BJ (cell line): ENCODE measurements at regions not wholly inside any gene's neighbourhood (a gene's known extent, or its start where the extent isn't known, plus 50 kb on each side); places are given as distances from the start of the nearest gene placed in this dataset.

Experiments
- CTCF ChIA-PET: fragments of 350-600 bp; formaldehyde crosslinking; extraction: SDS; loops from one replicate; lab custom pipeline; 2021; ENCODE audit warnings: antibody characterized with exemption, inconsistent platforms; lab: Yijun Ruan, JAX
- POLR2A ChIA-PET: fragments of 300-600 bp; sonication (Branson Sonifier 250); formaldehyde crosslinking; extraction: SDS; loops from one replicate; lab custom pipeline; 2021; ENCODE audit warnings: antibody characterized with exemption; lab: Charles Lee
- DNase-seq: peaks from one replicate; pipeline ENCODE4 v3.0.0-alpha.2; 2011; ENCODE audit warnings: low read depth
- H3K27me3 ChIP-seq: 2 replicates; pipeline ENCODE4 v1.6.0; 2011; ENCODE audit warnings: low read length; ENCODE audit not compliant: control insufficient read depth, insufficient read depth
- H3K36me3 ChIP-seq: 2 replicates; pipeline ENCODE4 v1.5.1; 2011; ENCODE audit warnings: low read length; ENCODE audit not compliant: control insufficient read depth, insufficient read depth
- H3K4me3 ChIP-seq: 2 replicates; pipeline ENCODE4 v1.5.1; 2011; ENCODE audit warnings: low read depth, mild to moderate bottlenecking, control low read depth, low read length
- TF ChIP-seq, protein P1 (sequence below): IDR thresholded peaks from 2 replicates; pipeline ENCODE4 v1.5.1; 2011; ENCODE audit warnings: low read depth, mild to moderate bottlenecking, control low read depth, inconsistent platforms, low read length, moderate library complexity; ENCODE audit not compliant: insufficient read depth

DNA sequence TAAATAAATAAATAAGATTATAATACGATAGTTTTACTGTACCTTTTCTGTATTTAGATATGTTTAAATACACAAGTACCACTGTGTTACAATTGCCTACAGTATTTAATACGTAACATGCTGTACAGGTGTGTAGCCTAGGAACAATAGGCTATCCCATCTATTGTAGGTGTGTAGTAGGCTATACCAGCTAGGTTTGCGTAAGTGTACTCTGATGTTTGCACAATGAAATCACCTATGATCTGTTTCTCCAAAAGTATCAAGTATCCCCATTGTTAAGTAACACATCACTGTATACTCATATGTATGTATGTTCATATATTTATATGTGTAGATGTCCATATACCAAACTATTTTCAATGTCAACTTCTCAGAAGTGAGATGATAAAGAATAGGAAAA lies 118.2 kb upstream of the RND3 start:
- ChIA-PET POLR2A (no interaction called here), CTCF (interaction anchor here (1.2 kb wide), 1 partner anchor 100 kb away, joined by 3 read pairs; no protein-coding TSS in a partner anchor)
- no peak for DNase-seq
- TF ChIP-seq, protein P1, sequence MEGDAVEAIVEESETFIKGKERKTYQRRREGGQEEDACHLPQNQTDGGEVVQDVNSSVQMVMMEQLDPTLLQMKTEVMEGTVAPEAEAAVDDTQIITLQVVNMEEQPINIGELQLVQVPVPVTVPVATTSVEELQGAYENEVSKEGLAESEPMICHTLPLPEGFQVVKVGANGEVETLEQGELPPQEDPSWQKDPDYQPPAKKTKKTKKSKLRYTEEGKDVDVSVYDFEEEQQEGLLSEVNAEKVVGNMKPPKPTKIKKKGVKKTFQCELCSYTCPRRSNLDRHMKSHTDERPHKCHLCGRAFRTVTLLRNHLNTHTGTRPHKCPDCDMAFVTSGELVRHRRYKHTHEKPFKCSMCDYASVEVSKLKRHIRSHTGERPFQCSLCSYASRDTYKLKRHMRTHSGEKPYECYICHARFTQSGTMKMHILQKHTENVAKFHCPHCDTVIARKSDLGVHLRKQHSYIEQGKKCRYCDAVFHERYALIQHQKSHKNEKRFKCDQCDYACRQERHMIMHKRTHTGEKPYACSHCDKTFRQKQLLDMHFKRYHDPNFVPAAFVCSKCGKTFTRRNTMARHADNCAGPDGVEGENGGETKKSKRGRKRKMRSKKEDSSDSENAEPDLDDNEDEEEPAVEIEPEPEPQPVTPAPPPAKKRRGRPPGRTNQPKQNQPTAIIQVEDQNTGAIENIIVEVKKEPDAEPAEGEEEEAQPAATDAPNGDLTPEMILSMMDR: no peak
- Histone ChIP-seq H3K27me3 (no peaks in the 10 kb centered on the region), H3K4me3 (no peak overlapping the region), H3K36me3 (no peaks in the 10 kb centered on the region)

DNA sequence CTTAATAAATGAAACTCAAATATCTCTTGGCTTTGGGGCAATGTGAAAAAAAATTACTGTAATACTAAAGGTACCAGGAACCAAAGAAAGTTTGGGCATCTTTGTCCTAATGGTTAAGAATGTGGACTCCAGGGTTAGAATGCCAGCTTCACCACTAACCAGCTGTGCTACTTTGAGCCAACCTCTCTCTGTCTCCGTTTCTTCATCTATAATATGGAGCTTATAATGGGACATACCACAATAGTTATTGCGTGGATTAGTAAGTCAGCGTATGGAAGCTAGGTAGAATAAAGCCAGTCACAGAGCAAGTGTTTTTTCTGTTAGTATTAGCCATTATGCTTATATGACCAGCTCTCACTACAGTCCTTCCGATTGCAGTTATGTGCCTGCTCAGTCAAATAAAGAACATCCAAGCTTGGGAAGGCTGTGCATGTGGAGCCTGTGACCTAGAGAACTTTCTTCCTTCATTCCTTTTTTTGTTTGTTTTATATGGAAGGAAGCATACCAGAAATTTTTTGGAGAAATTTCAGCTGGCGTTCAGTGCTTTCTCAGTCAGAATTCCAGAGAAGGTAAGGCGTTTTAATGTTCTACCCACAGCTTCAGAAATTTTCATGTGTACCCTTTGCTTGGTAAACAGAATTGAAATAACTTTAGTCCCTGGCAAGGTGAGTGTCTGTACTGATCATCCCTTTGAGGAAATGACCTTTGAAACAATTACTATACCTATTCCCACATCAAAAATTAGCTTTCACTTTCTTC lies 114.0 kb upstream of the RND3 start:
- Histone ChIP-seq H3K4me3 (no peak overlapping the region), H3K36me3 (no peaks in the 10 kb centered on the region), H3K27me3 (no peaks in the 10 kb centered on the region)
- ChIA-PET POLR2A (interaction anchor here (0.6 to 1.9 kb wide), 5 partner anchors 9 to 480 kb away, joined by 3 to 12 read pairs (median 5); no protein-coding TSS in a partner anchor), CTCF (interaction anchor here (1.0 to 1.3 kb wide), 6 partner anchors 9 to 637 kb away, joined by 3 to 4 read pairs (median 3); no protein-coding TSS in a partner anchor)
- peak; percentile 66 for DNase-seq
- TF ChIP-seq, protein P1: no peak

DNA sequence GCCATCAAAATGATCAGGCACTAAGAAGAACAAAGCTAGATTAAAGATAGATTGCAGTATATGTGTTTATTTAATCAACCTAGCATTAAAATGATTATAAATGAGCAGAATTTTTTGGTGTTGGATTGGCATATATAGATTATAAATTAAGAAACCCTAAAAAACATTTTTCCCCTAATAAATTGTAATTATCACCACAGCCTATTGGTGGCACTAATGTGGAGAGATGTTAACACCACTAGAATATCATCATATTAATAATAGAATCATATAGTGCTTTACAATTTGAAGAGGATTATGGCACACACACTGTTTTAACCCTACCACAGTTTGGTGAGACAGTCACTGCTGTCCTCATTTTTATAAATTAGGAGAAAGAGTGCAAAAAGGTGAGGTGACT lies 112.4 kb upstream of the RND3 start:
- ChIA-PET CTCF (interaction anchor here (1.1 to 1.9 kb wide), 5 partner anchors 11 to 640 kb away, joined by 3 to 6 read pairs (median 3); no protein-coding TSS in a partner anchor), POLR2A (no interaction called here)
- H3K4me3 ChIP-seq: no peak overlapping the region
- H3K27me3 ChIP-seq: no peaks in the 10 kb centered on the region
- TF ChIP-seq, protein P1: no peak
- DNase-seq: no peak
- no peaks in the 10 kb centered on the region for H3K36me3 ChIP-seq

DNA sequence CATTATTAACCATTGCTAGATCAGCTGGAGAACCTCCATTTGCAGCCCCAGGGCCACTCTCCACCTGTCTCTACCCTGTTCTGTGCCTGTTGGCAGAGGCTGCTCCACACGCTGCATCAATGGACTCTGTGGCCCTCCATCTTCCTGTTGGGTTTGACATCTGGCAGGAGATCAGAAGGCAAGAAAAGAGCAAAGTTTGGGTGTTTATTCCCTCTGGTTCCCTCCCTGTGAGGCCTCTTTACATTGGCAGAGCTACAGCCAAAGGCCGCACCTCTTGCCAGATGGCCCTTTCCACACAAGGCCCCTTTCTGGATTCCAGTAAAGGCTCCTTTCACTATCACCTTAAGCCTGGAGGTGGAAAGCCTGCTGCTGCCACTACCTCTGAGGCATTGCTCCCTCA lies 110.9 kb upstream of the RND3 start:
- no peaks in the 10 kb centered on the region for H3K27me3 ChIP-seq
- ChIA-PET POLR2A (no interaction called here), CTCF (no interaction called here)
- no peaks in the 10 kb centered on the region for H3K36me3 ChIP-seq
- H3K4me3 ChIP-seq: no peak overlapping the region
- TF ChIP-seq, protein P1: no peak
- DNase-seq: no peak

DNA sequence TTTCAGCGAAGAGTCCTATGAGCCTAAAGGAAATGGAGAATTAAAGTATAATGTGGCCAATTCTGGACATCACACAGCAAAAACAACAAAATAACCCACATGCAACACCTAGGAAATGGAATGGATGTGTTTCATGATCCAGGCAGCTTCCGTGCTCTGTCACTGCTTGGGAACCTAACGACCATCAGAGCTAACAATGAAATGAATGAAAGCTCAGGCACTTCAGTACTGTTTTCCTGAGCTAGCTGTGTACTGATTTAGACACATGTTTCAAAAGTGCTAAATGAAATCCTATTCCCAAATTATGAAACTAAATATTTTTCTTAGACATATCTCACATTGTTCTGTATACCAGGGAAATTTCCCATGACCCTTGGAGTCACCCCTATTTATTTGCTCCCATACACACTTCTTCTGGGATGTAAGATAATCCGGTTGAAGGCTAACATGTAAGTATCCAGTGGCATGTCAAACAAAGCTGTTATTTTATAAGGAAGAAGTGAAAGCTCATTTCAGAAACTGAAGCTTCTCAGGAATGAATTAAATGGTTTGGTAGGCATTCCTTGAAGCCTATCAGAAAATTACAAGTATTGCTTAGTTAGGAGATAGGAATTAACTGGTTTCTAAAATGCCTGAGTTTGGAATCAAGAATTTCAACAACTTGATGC lies 108.5 kb upstream of the RND3 start:
- CTCF ChIA-PET: interaction anchor here (0.6 kb wide), 1 partner anchor 641 kb away, joined by 3 read pairs; no protein-coding TSS in a partner anchor
- TF ChIP-seq, protein P1: no peak
- POLR2A ChIA-PET: interaction anchor here (0.5 to 1.2 kb wide), 9 partner anchors 8 to 1006 kb away, joined by 3 to 13 read pairs (median 5); no protein-coding TSS in a partner anchor
- Histone ChIP-seq H3K27me3 (no peaks in the 10 kb centered on the region), H3K36me3 (no peaks in the 10 kb centered on the region), H3K4me3 (no peak overlapping the region)
- peak; percentile 66 for DNase-seq
